ENCODE measurements at regions not wholly inside any gene's neighbourhood (a gene's known extent, or its start where the extent isn't known, plus 50 kb on each side); places are given as distances from the start of the nearest gene placed in this dataset.
"Not testable (repeated sequence)": the region's sequence is repeated elsewhere in the genome, so short reads cannot be mapped to it uniquely, and the experiment has no call there.

- DNase-seq = no peak
Measured at GRCh38 chr19:28606269-28607032, 606.5 kb downstream of the UQCRFS1 start.

- no peak for DNase-seq
Measured at GRCh38 chr19:28605501-28606268, 607.3 kb downstream of the UQCRFS1 start.

GRCh38 chr19:28603453-28603852, 609.5 kb downstream of the UQCRFS1 start:
- no peak for DNase-seq

- no peak for DNase-seq
Measured at GRCh38 chr19:28602675-28603298, 610.2 kb downstream of the UQCRFS1 start.

GRCh38 chr19:28601723-28602440, 611.1 kb downstream of the UQCRFS1 start:
- DNase-seq = no peak

GRCh38 chr19:28598861-28599260, 614.1 kb downstream of the UQCRFS1 start:
- no peak for DNase-seq

- DNase-seq = no peak
Measured at GRCh38 chr19:28596561-28597071, 616.3 kb downstream of the UQCRFS1 start.

- DNase-seq = no peak
Measured at GRCh38 chr19:28595722-28596480, 617.0 kb downstream of the UQCRFS1 start.

- DNase-seq = no peak
Measured at GRCh38 chr19:28594737-28595136, 618.2 kb downstream of the UQCRFS1 start.

GRCh38 chr19:28589991-28590411, 623.0 kb downstream of the UQCRFS1 start:
- not testable (repeated sequence) for DNase-seq

GRCh38 chr19:28586474-28586873, 626.5 kb downstream of the UQCRFS1 start:
- DNase-seq = no peak

- no peak for DNase-seq
Measured at GRCh38 chr19:28585796-28586195, 627.2 kb downstream of the UQCRFS1 start.

GRCh38 chr19:28583713-28584112, 629.2 kb downstream of the UQCRFS1 start:
- DNase-seq = no peak

GRCh38 chr19:28583242-28583641, 629.7 kb downstream of the UQCRFS1 start:
- DNase-seq = no peak

GRCh38 chr19:28582796-28583195, 630.2 kb downstream of the UQCRFS1 start:
- DNase-seq = no peak

GRCh38 chr19:28582344-28582743, 630.6 kb downstream of the UQCRFS1 start:
- no peak for DNase-seq

- no peak for DNase-seq
Measured at GRCh38 chr19:28581468-28581770, 631.5 kb downstream of the UQCRFS1 start.

GRCh38 chr19:28578786-28579505, 634.0 kb downstream of the UQCRFS1 start:
- no peak for DNase-seq

GRCh38 chr19:28578208-28578607, 634.7 kb downstream of the UQCRFS1 start:
- no peak for DNase-seq

- no peak for DNase-seq
Measured at GRCh38 chr19:28577666-28578065, 635.3 kb downstream of the UQCRFS1 start.

Measured in amygdala (tissue), 56 donors.